WTC11 (cell line): ENCODE measurements at regions not wholly inside any gene's neighbourhood (a gene's known extent, or its start where the extent isn't known, plus 50 kb on each side); places are given as distances from the start of the nearest gene placed in this dataset.

Experiments used
- ATAC-seq: fragments of 200-7000 bp; cut with Tn5 transposase; 2 replicates; pipeline ENCODE4 v1.10.0; 2021; ENCODE audit warnings: mild to moderate bottlenecking, moderate library complexity
- CTCF ChIA-PET: fragments of 300-600 bp; sonication (Branson Sonifier 250); formaldehyde crosslinking; loops from one replicate; lab custom pipeline; 2021; ENCODE audit warnings: antibody characterized with exemption; lab: Charles Lee
- POLR2A ChIA-PET: fragments of 350-600 bp; sonication (Branson Sonifier 250); formaldehyde crosslinking; loops from one replicate; lab custom pipeline; 2021; ENCODE audit warnings: antibody characterized with exemption; lab: Charles Lee
- DNase-seq: peaks from one replicate; pipeline ENCODE4 v3.0.0; 2021; ENCODE audit warnings: low spot score
- H3K27ac Mint-ChIP-seq: 2 replicates; pipeline ENCODE4 v1.8.0; 2021; ENCODE audit warnings: mixed read lengths
- H3K27me3 Mint-ChIP-seq: 2 replicates; pipeline ENCODE4 v1.8.0; 2021; ENCODE audit warnings: low read depth, mild to moderate bottlenecking, moderate library complexity, mixed read lengths
- H3K36me3 Mint-ChIP-seq: 2 replicates; pipeline ENCODE4 v1.8.0; 2021; ENCODE audit warnings: mixed read lengths
- H3K4me1 Mint-ChIP-seq: 2 replicates; pipeline ENCODE4 v1.8.0; 2022; ENCODE audit warnings: mixed read lengths
- H3K4me3 Mint-ChIP-seq: 2 replicates; pipeline ENCODE4 v1.8.0; 2021; ENCODE audit warnings: mild to moderate bottlenecking, moderate library complexity, mixed read lengths
- H3K9me3 Mint-ChIP-seq: 2 replicates; pipeline ENCODE4 v1.8.0; 2021; ENCODE audit warnings: mixed read lengths
- ATF6 ChIP-seq: sonication (generic); formaldehyde crosslinking; IDR thresholded peaks from 2 replicates; pipeline ENCODE4 v1.8.1; 2023; ENCODE audit warnings: mild to moderate bottlenecking, missing genetic modification reagents
- CBFB ChIP-seq: sonication (generic); formaldehyde crosslinking; IDR thresholded peaks from 2 replicates; pipeline ENCODE4 v1.8.1; 2022; ENCODE audit warnings: mild to moderate bottlenecking, low read depth, missing genetic modification reagents
- CREB1 ChIP-seq: sonication (generic); formaldehyde crosslinking; IDR thresholded peaks from 2 replicates; pipeline ENCODE4 v1.8.0; 2023; ENCODE audit warnings: mild to moderate bottlenecking, missing genetic modification reagents
- CREM ChIP-seq: sonication (generic); formaldehyde crosslinking; IDR thresholded peaks from 2 replicates; pipeline ENCODE4 v1.8.1; 2022; ENCODE audit warnings: mild to moderate bottlenecking, missing genetic modification reagents, moderate library complexity
- E2F4 ChIP-seq: sonication (generic); formaldehyde crosslinking; IDR thresholded peaks from 2 replicates; pipeline ENCODE4 v1.8.1; 2022; ENCODE audit warnings: low read depth, mild to moderate bottlenecking, moderate library complexity, missing genetic modification reagents, borderline replicate concordance
- GRHL2 ChIP-seq: fragments of 250-450 bp; sonication (Bioruptor Pico); IDR thresholded peaks from 2 replicates; pipeline ENCODE4 v1.8.0; 2022; ENCODE audit warnings: mild to moderate bottlenecking, moderate library complexity; ENCODE audit not compliant: insufficient replicate concordance, severe bottlenecking
- JUN ChIP-seq: sonication (generic); formaldehyde crosslinking; IDR thresholded peaks from 2 replicates; pipeline ENCODE4 v1.8.0; 2023; ENCODE audit warnings: mild to moderate bottlenecking, missing genetic modification reagents
- MYBL2 ChIP-seq: sonication (generic); formaldehyde crosslinking; IDR thresholded peaks from 2 replicates; pipeline ENCODE4 v1.8.1; 2023; ENCODE audit warnings: mild to moderate bottlenecking, moderate library complexity, missing genetic modification reagents
- PREB ChIP-seq: sonication (generic); formaldehyde crosslinking; IDR thresholded peaks from 2 replicates; pipeline ENCODE4 v1.8.1; 2022; ENCODE audit warnings: mild to moderate bottlenecking, missing genetic modification reagents, moderate library complexity, borderline replicate concordance
- SMAD3 ChIP-seq: sonication (generic); formaldehyde crosslinking; IDR thresholded peaks from 2 replicates; pipeline ENCODE4 v1.8.0; 2022; ENCODE audit warnings: missing genetic modification reagents, mild to moderate bottlenecking, borderline replicate concordance
- SP1 ChIP-seq: sonication (generic); formaldehyde crosslinking; conservative IDR thresholded peaks from 2 replicates; pipeline ENCODE4 v1.8.1; 2022; ENCODE audit warnings: missing genetic modification reagents
- TCF7 ChIP-seq: sonication (generic); formaldehyde crosslinking; IDR thresholded peaks from 2 replicates; pipeline ENCODE4 v1.8.0; 2022; ENCODE audit warnings: mild to moderate bottlenecking, low read depth, missing genetic modification reagents, moderate library complexity
- USF2 ChIP-seq: sonication (generic); formaldehyde crosslinking; IDR thresholded peaks from 2 replicates; pipeline ENCODE4 v1.8.1; 2023; ENCODE audit warnings: mild to moderate bottlenecking, missing genetic modification reagents, moderate library complexity
- ZNF121 ChIP-seq: sonication (generic); formaldehyde crosslinking; IDR thresholded peaks from 2 replicates; pipeline ENCODE4 v1.8.0; 2023; ENCODE audit warnings: missing genetic modification reagents
- ZNF138 ChIP-seq: sonication (generic); formaldehyde crosslinking; conservative IDR thresholded peaks from 2 replicates; pipeline ENCODE4 v1.8.1; 2022; ENCODE audit warnings: mild to moderate bottlenecking, moderate library complexity, missing genetic modification reagents
- ZNF317 ChIP-seq: sonication (generic); formaldehyde crosslinking; IDR thresholded peaks from 2 replicates; pipeline ENCODE4 v1.8.1; 2023; ENCODE audit warnings: low read depth, mild to moderate bottlenecking, moderate library complexity, missing genetic modification reagents, borderline replicate concordance
- ZNF423 ChIP-seq: fragments of 250-450 bp; sonication (Bioruptor Pico); IDR thresholded peaks from 2 replicates; pipeline ENCODE4 v2.1.2; 2022; ENCODE audit warnings: mild to moderate bottlenecking, moderate library complexity
- ZNF532 ChIP-seq: fragments of 250-450 bp; sonication (Bioruptor Pico); IDR thresholded peaks from 2 replicates; pipeline ENCODE4 v1.9.0; 2021; ENCODE audit warnings: mild to moderate bottlenecking, borderline replicate concordance
- TF ChIP-seq, protein P1 (sequence below): sonication (generic); formaldehyde crosslinking; conservative IDR thresholded peaks from 2 replicates; pipeline ENCODE4 v1.8.1; 2022; ENCODE audit warnings: mild to moderate bottlenecking, missing genetic modification reagents
- TF ChIP-seq, protein P2 (sequence below): sonication (generic); formaldehyde crosslinking; IDR thresholded peaks from 2 replicates; pipeline ENCODE4 v1.8.0; 2022; ENCODE audit warnings: mild to moderate bottlenecking, missing genetic modification reagents

- no peak for TF ChIP-seq ZNF423
Observed at GRCh38 chr5:9956725-9957124, 293.0 kb downstream of the ATPSCKMT start (continued).

DNA sequence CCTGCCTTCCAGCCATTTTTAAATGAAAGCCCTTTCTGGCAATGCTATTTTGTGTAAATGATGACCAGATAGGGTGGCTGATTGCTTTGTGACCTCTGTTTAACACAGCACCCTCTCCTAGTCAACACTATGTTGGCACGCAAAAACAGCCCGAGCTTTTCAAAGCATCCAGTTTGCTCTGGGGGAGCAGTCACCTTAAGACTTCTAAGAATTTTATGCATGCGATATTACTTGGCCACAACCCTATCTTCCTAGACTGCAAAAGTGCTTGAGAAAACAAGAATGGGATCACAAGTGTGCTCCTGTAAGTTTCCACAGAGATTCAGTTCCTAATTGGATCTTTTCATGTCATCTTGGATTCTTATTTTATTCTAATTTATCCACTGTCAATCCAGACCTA lies 294.1 kb downstream of the ATPSCKMT start:
- Mint-ChIP-seq H3K9me3 (peaks cover 17% of the 10 kb centered on the region), H3K27me3 (no peaks in the 10 kb centered on the region), H3K36me3 (peaks cover 2% of the 10 kb centered on the region; the same call in 1 of the 2 replicates), H3K27ac (no peak overlapping the region), H3K4me1 (peaks cover 20% of the 10 kb centered on the region), H3K4me3 (no peak overlapping the region)
- DNase-seq: no peak
- ATAC-seq: no peak
- CTCF ChIA-PET: no interaction called here
- no peak for TF ChIP-seq USF2 (CRISPR knock-in tag)
- TF ChIP-seq CREB1 (CRISPR knock-in tag): no peak
- no peak for TF ChIP-seq SMAD3
- TF ChIP-seq MYBL2 (CRISPR knock-in tag): no peak
- TF ChIP-seq PREB: no peak
- TF ChIP-seq JUN (CRISPR knock-in tag): no peak
- TF ChIP-seq TCF7 (CRISPR knock-in tag): no peak
- POLR2A ChIA-PET: no interaction called here

- no peaks in the 10 kb centered on the region for H3K36me3 Mint-ChIP-seq
- CTCF ChIA-PET: no interaction called here
- no peak for TF ChIP-seq CBFB (CRISPR knock-in tag)
- TF ChIP-seq, protein P1, sequence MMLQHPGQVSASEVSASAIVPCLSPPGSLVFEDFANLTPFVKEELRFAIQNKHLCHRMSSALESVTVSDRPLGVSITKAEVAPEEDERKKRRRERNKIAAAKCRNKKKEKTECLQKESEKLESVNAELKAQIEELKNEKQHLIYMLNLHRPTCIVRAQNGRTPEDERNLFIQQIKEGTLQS (CRISPR knock-in tag): no peak
- TF ChIP-seq, all 79 proteins: peak for 0
- POLR2A ChIA-PET: no interaction called here
- DNase-seq: no peak
- H3K27ac Mint-ChIP-seq: no peak overlapping the region
- H3K4me3 Mint-ChIP-seq: no peak overlapping the region
- ATAC-seq: no peak
- H3K9me3 Mint-ChIP-seq: peaks cover 15% of the 10 kb centered on the region
- H3K27me3 Mint-ChIP-seq: no peaks in the 10 kb centered on the region
- H3K4me1 Mint-ChIP-seq: peaks cover 23% of the 10 kb centered on the region
Observed at GRCh38 chr5:9954869-9955268, 294.8 kb downstream of the ATPSCKMT start.

DNA sequence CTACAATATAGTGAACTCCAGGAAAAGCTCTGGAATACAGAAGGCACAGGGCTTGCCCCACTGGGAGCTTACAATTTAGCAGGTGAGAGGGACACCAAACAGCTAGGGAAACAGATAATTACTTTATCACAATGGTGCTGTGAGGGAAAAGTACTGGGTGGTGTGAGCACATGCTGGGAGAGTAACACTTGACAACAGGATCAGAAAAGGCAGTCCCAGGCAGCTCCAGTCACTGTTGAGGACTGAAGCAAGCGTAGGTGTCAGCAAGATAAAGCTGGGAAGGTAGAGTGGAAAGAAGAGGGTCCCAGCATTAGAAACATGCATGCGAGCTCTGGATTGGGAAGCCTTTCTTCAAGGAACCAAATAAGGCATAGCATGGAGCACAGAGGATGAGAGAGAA lies 296.0 kb downstream of the ATPSCKMT start:
- ChIA-PET POLR2A (interaction anchor here (0.5 kb wide), 1 partner anchor 265 kb away, joined by 3 read pairs; no protein-coding TSS in a partner anchor), CTCF (interaction anchor here (0.7 kb wide), 1 partner anchor 54 kb away, joined by 4 read pairs; no protein-coding TSS in a partner anchor)
- Mint-ChIP-seq H3K9me3 (peaks cover 13% of the 10 kb centered on the region), H3K36me3 (no peaks in the 10 kb centered on the region), H3K27ac (no peak overlapping the region), H3K27me3 (no peaks in the 10 kb centered on the region), H3K4me1 (peaks cover 24% of the 10 kb centered on the region), H3K4me3 (no peak overlapping the region)
- no peak for ATAC-seq
- no peak for DNase-seq
- TF ChIP-seq TCF7 (CRISPR knock-in tag) (no peak), ZNF138 (CRISPR knock-in tag) (no peak), ZNF532 (CRISPR knock-in tag) (no peak), CREM (CRISPR knock-in tag) (no peak), ZNF121 (CRISPR knock-in tag) (no peak), ATF6 (no peak), E2F4 (no peak), SP1 (CRISPR knock-in tag) (no peak), GRHL2 (CRISPR knock-in tag) (no peak), ZNF317 (CRISPR knock-in tag) (no peak)
- TF ChIP-seq, protein P2, sequence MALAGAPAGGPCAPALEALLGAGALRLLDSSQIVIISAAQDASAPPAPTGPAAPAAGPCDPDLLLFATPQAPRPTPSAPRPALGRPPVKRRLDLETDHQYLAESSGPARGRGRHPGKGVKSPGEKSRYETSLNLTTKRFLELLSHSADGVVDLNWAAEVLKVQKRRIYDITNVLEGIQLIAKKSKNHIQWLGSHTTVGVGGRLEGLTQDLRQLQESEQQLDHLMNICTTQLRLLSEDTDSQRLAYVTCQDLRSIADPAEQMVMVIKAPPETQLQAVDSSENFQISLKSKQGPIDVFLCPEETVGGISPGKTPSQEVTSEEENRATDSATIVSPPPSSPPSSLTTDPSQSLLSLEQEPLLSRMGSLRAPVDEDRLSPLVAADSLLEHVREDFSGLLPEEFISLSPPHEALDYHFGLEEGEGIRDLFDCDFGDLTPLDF (CRISPR knock-in tag): no peak
